ENCODE measurements at regions not wholly inside any gene's neighbourhood (a gene's known extent, or its start where the extent isn't known, plus 50 kb on each side); places are given as distances from the start of the nearest gene placed in this dataset.

- Histone ChIP-seq H3K4me3 (no peak overlapping the region), H3F3A (ENCODE audit: low read depth) (no peaks in the 10 kb centered on the region), H3K27ac (no peak overlapping the region), H3K27me3 (no peaks in the 10 kb centered on the region), H3K9me3 (ENCODE audit: low read depth) (no peaks in the 10 kb centered on the region), H3K4me2 (no peak overlapping the region), H2AFZ (replicated peaks) (no peak overlapping the region), H3K36me3 (no peaks in the 10 kb centered on the region), H3K4me1 (no peaks in the 10 kb centered on the region), H3K79me2 (ENCODE audit: low read depth) (no peaks in the 10 kb centered on the region), H4K20me1 (ENCODE audit: low read depth) (no peaks in the 10 kb centered on the region), H3K9ac (no peak overlapping the region)
- H3K27me3 Mint-ChIP-seq (ENCODE audit: insufficient read depth, low read depth), result no peaks in the 10 kb centered on the region
- H3K27ac Mint-ChIP-seq, result no peak overlapping the region
- H3K4me1 Mint-ChIP-seq, result no peaks in the 10 kb centered on the region
- no peak overlapping the region for H3K4me3 Mint-ChIP-seq
- no peak for DNase-seq (ENCODE audit: low spot score)
- no peaks in the 10 kb centered on the region for H3K36me3 Mint-ChIP-seq
- no peak for TF ChIP-seq CTCF (IDR thresholded peaks at IDR 0.05)
- no peak for TF ChIP-seq EZH2phosphoT487 (IDR thresholded peaks at IDR 0.05)
- no peak for TF ChIP-seq EZH2 (IDR thresholded peaks at IDR 0.05)
- peaks cover 5% of the 10 kb centered on the region for H3K9me3 Mint-ChIP-seq
Measured at GRCh38 chr4:72983709-72984108, 85.8 kb downstream of the COX18 start.

GRCh38 chr4:72977936-72978485, 91.5 kb downstream of the COX18 start:
- Mint-ChIP-seq H3K27me3 (ENCODE audit: insufficient read depth, low read depth) (peaks cover 2% of the 10 kb centered on the region), H3K4me1 (peaks cover 4% of the 10 kb centered on the region)

DNA sequence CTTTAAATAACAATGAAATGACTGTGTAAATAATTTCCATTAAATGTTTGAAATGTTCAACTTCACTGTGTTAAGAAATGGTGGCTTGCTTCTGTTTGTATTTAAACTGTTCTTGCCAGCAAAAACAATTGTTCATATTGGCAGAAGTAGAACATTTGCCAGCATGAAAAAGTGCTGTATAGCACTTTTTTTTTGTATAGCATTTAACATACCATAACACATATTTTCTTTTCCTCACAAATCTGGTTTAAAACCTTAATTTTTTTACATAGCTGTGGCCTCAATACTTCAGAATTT, 94.1 kb downstream of the COX18 start:
- H3K36me3 ChIP-seq, result no peaks in the 10 kb centered on the region
- Mint-ChIP-seq H3K9me3 (peaks cover 5% of the 10 kb centered on the region), H3K27me3 (ENCODE audit: insufficient read depth, low read depth) (peaks cover 2% of the 10 kb centered on the region), H3K36me3 (no peaks in the 10 kb centered on the region), H3K4me3 (no peak overlapping the region), H3K4me1 (peaks cover 4% of the 10 kb centered on the region), H3K27ac (no peak overlapping the region)
- H3K9ac ChIP-seq, result no peak overlapping the region
- H3F3A ChIP-seq (ENCODE audit: low read depth), result no peaks in the 10 kb centered on the region
- H3K79me2 ChIP-seq (ENCODE audit: low read depth), result no peaks in the 10 kb centered on the region
- no peak overlapping the region for H2AFZ ChIP-seq (replicated peaks)
- no peak overlapping the region for H3K4me3 ChIP-seq
- no peaks in the 10 kb centered on the region for H3K9me3 ChIP-seq (ENCODE audit: low read depth)
- no peak overlapping the region for H3K27ac ChIP-seq
- no peak for TF ChIP-seq EZH2phosphoT487 (IDR thresholded peaks at IDR 0.05)
- TF ChIP-seq EZH2 (IDR thresholded peaks at IDR 0.05), result no peak
- no peak for TF ChIP-seq CTCF (IDR thresholded peaks at IDR 0.05)
- no peaks in the 10 kb centered on the region for H3K27me3 ChIP-seq
- H3K4me2 ChIP-seq, result no peak overlapping the region
- H3K4me1 ChIP-seq, result peaks cover under 1% of the 10 kb centered on the region
- no peaks in the 10 kb centered on the region for H4K20me1 ChIP-seq (ENCODE audit: low read depth)
- DNase-seq (ENCODE audit: low spot score), result no peak

More at GRCh38 chr4:72977936-72978485, 91.5 kb downstream of the COX18 start:
- Histone ChIP-seq H3K9me3 (ENCODE audit: low read depth) (no peaks in the 10 kb centered on the region), H3K27me3 (no peaks in the 10 kb centered on the region), H3K27ac (no peak overlapping the region), H3K4me2 (no peak overlapping the region), H3F3A (ENCODE audit: low read depth) (no peaks in the 10 kb centered on the region), H3K4me3 (no peak overlapping the region), H3K9ac (no peak overlapping the region), H3K4me1 (no peaks in the 10 kb centered on the region), H3K36me3 (no peaks in the 10 kb centered on the region), H2AFZ (replicated peaks) (no peak overlapping the region), H4K20me1 (ENCODE audit: low read depth) (no peaks in the 10 kb centered on the region), H3K79me2 (ENCODE audit: low read depth) (no peaks in the 10 kb centered on the region)
- no peak overlapping the region for H3K27ac Mint-ChIP-seq
- TF ChIP-seq EZH2 (IDR thresholded peaks at IDR 0.05) (no peak), CTCF (IDR thresholded peaks at IDR 0.05) (no peak), EZH2phosphoT487 (IDR thresholded peaks at IDR 0.05) (no peak)
- H3K4me3 Mint-ChIP-seq, result no peak overlapping the region
- DNase-seq (ENCODE audit: low spot score), result no peak
- peaks cover 5% of the 10 kb centered on the region for H3K9me3 Mint-ChIP-seq
- no peaks in the 10 kb centered on the region for H3K36me3 Mint-ChIP-seq
